OCI-LY3 (cell line): ENCODE measurements at regions not wholly inside any gene's neighbourhood (a gene's known extent, or its start where the extent isn't known, plus 50 kb on each side); places are given as distances from the start of the nearest gene placed in this dataset.

ENCODE experiments used
- CTCF ChIP-seq: fragments of 200-600, 300-600 bp; sonication (generic); IDR thresholded peaks from 2 replicates; pipeline ENCODE4 v1.5.1; 2014; ENCODE audit warnings: antibody characterized with exemption, low read length, low read depth
- EZH2phosphoT487 ChIP-seq: fragments of 200-600 bp; shearing (Covaris generic); IDR thresholded peaks from 2 replicates; pipeline ENCODE4 v1.6.1; 2018; ENCODE audit warnings: antibody characterized with exemption, mixed run types, low read depth

GRCh38 chr6:147722158-147722557 is 213.7 kb downstream of the SAMD5 start:
- TF ChIP-seq CTCF (no peak), EZH2phosphoT487 (no peak)
